GM21737 (cell line): ENCODE measurements at regions not wholly inside any gene's neighbourhood (a gene's known extent, or its start where the extent isn't known, plus 50 kb on each side); places are given as distances from the start of the nearest gene placed in this dataset.

ENCODE experiments used
- ATAC-seq: cut with Tn5 transposase; IDR thresholded peaks from one replicate; pipeline ENCODE4 v1.9.1; 2021; ENCODE audit warnings: mild to moderate bottlenecking, moderate library complexity; ENCODE audit not compliant: unreplicated experiment

GRCh38 chr2:56444339-56444738 lies 260.5 kb downstream of the CCDC85A start:
- ATAC-seq, result no peak

GRCh38 chr2:56448403-56449001 lies 264.7 kb downstream of the CCDC85A start:
- no peak for ATAC-seq

GRCh38 chr2:56449002-56449431 lies 265.2 kb downstream of the CCDC85A start:
- ATAC-seq, result no peak

- ATAC-seq, result no peak
Observed at GRCh38 chr2:56449449-56449860, 265.7 kb downstream of the CCDC85A start.

GRCh38 chr2:56450047-56450446 lies 266.3 kb downstream of the CCDC85A start:
- ATAC-seq, result no peak

- no peak for ATAC-seq
Observed at GRCh38 chr2:56450772-56451171, 267.0 kb downstream of the CCDC85A start.

GRCh38 chr2:56455642-56456041 lies 271.9 kb downstream of the CCDC85A start:
- no peak for ATAC-seq

- ATAC-seq, result no peak
Observed at GRCh38 chr2:56456791-56457190, 273.0 kb downstream of the CCDC85A start.

- no peak for ATAC-seq
Observed at GRCh38 chr2:56460508-56460907, 276.7 kb downstream of the CCDC85A start.

GRCh38 chr2:56464066-56464465 lies 280.3 kb downstream of the CCDC85A start:
- no peak for ATAC-seq

GRCh38 chr2:56464613-56465012 lies 280.8 kb downstream of the CCDC85A start:
- no peak for ATAC-seq

GRCh38 chr2:56465491-56465890 lies 281.7 kb downstream of the CCDC85A start:
- no peak for ATAC-seq

- ATAC-seq, result no peak
Observed at GRCh38 chr2:56473524-56473923, 289.7 kb downstream of the CCDC85A start.

GRCh38 chr2:56474412-56475158 lies 290.8 kb downstream of the CCDC85A start:
- no peak for ATAC-seq

- no peak for ATAC-seq
Observed at GRCh38 chr2:56475191-56475590, 291.4 kb downstream of the CCDC85A start.

GRCh38 chr2:56476509-56477071 lies 292.8 kb downstream of the CCDC85A start:
- ATAC-seq, result no peak

- no peak for ATAC-seq
Observed at GRCh38 chr2:56478027-56478426, 294.2 kb downstream of the CCDC85A start.

- no peak for ATAC-seq
Observed at GRCh38 chr2:56483081-56483480, 299.3 kb downstream of the CCDC85A start.

- no peak for ATAC-seq
Observed at GRCh38 chr2:56484906-56485305, 301.1 kb downstream of the CCDC85A start.

GRCh38 chr2:56500317-56500716 lies 316.5 kb downstream of the CCDC85A start:
- no peak for ATAC-seq

GRCh38 chr2:56502616-56503015 lies 318.8 kb downstream of the CCDC85A start:
- no peak for ATAC-seq

GRCh38 chr2:56505885-56506284 lies 322.1 kb downstream of the CCDC85A start:
- no peak for ATAC-seq
